ENCODE measurements at regions not wholly inside any gene's neighbourhood (a gene's known extent, or its start where the extent isn't known, plus 50 kb on each side); places are given as distances from the start of the nearest gene placed in this dataset.

DNA sequence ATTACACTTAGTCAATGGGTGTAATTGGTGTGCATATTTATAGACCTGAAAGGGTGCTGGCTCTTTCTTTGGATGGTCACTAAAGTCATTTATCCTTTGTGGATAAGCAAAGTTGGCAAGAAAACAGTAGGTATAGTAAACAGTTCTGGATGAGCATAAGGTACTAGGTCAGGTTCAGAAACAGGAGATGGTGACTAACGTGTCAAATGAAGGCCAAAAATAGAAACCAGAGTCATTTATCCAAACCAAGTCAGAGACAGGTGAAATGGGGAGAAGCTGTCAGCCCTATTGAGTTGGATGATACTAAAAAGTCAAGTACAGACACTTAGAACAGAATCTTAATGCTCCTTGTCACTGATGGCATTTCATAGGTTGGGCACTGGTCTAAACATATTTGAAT, 313.1 kb downstream of the KLHL13 start:
- TF ChIP-seq, protein P1, sequence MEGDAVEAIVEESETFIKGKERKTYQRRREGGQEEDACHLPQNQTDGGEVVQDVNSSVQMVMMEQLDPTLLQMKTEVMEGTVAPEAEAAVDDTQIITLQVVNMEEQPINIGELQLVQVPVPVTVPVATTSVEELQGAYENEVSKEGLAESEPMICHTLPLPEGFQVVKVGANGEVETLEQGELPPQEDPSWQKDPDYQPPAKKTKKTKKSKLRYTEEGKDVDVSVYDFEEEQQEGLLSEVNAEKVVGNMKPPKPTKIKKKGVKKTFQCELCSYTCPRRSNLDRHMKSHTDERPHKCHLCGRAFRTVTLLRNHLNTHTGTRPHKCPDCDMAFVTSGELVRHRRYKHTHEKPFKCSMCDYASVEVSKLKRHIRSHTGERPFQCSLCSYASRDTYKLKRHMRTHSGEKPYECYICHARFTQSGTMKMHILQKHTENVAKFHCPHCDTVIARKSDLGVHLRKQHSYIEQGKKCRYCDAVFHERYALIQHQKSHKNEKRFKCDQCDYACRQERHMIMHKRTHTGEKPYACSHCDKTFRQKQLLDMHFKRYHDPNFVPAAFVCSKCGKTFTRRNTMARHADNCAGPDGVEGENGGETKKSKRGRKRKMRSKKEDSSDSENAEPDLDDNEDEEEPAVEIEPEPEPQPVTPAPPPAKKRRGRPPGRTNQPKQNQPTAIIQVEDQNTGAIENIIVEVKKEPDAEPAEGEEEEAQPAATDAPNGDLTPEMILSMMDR (conservative IDR thresholded peaks at IDR 0.05; ENCODE audit: low read depth, low read length), result no peak
- TF ChIP-seq EZH2 (IDR thresholded peaks at IDR 0.05; ENCODE audit: borderline replicate concordance, low read depth, low read length, poor library complexity, severe bottlenecking), result no peak

Measured in A673 (cell line).